ENCODE measurements at regions not wholly inside any gene's neighbourhood (a gene's known extent, or its start where the extent isn't known, plus 50 kb on each side); places are given as distances from the start of the nearest gene placed in this dataset.

DNA sequence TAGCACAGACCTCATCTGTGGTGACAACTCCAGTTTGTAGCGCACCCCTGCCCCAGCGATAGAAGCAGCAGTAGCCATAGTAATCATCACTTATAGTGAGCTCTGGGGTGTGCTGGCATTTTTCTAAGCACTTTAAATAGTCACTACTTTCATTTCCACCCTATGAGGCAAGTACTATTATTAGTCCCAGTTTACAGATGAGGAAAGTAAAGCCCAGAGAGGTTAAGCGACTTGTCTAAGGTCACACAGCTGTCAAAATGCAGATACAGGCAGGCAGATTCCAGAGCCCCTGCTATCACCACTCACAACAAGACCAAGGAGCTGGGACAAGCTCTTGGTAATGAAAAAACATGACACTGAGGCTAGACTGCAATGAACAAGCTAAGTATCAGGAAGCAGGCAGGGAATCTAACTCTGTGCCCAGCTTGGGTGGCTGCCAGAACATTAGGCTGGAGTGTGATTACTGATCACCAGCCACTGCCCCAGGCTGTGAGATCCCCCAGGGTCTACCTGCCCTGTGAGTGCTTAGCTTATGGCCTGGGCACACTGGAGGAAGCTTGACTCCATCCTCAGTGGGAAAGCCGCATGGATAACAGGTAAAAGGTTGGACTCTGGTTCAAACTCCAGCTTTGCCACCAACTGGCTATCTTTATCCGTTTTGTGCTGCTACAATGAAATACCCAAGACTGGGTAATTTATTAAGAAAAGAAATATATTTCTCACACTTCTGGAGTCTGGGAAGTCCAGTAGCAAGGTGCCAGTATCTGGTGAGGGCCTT is 561.1 kb downstream of the MN1 start:
- no peak for TF ChIP-seq POLR2A (IDR thresholded peaks at IDR 0.05)
- TF ChIP-seq, protein P1, sequence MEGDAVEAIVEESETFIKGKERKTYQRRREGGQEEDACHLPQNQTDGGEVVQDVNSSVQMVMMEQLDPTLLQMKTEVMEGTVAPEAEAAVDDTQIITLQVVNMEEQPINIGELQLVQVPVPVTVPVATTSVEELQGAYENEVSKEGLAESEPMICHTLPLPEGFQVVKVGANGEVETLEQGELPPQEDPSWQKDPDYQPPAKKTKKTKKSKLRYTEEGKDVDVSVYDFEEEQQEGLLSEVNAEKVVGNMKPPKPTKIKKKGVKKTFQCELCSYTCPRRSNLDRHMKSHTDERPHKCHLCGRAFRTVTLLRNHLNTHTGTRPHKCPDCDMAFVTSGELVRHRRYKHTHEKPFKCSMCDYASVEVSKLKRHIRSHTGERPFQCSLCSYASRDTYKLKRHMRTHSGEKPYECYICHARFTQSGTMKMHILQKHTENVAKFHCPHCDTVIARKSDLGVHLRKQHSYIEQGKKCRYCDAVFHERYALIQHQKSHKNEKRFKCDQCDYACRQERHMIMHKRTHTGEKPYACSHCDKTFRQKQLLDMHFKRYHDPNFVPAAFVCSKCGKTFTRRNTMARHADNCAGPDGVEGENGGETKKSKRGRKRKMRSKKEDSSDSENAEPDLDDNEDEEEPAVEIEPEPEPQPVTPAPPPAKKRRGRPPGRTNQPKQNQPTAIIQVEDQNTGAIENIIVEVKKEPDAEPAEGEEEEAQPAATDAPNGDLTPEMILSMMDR (IDR thresholded peaks at IDR 0.05): no peak
